Calu3 (cell line): ENCODE measurements at regions not wholly inside any gene's neighbourhood (a gene's known extent, or its start where the extent isn't known, plus 50 kb on each side); places are given as distances from the start of the nearest gene placed in this dataset.

Source experiments
- BruUV-seq: library from RNA; stranded (reverse); fragments of 400-500 nt; replicated peaks from 2 replicates; lab custom pipeline; 2021; lab: Mats Ljungman, UMichigan
- CTCF ChIA-PET: fragments of 300-600 bp; sonication (Branson Sonifier 250); formaldehyde crosslinking; loops from one replicate; lab custom pipeline; 2022; ENCODE audit warnings: antibody characterized with exemption; lab: Charles Lee
- DNase-seq: peaks from one replicate; pipeline ENCODE4 v3.0.0; 2022
- H3K27ac Mint-ChIP-seq: one replicate; pipeline ENCODE4 v1.8.0; 2022; ENCODE audit warnings: mixed read lengths; ENCODE audit not compliant: unreplicated experiment
- H3K27me3 Mint-ChIP-seq: one replicate; pipeline ENCODE4 v1.8.0; 2022; ENCODE audit warnings: mixed read lengths; ENCODE audit not compliant: unreplicated experiment
- H3K36me3 Mint-ChIP-seq: one replicate; pipeline ENCODE4 v1.8.0; 2022; ENCODE audit warnings: mild to moderate bottlenecking, moderate library complexity, mixed read lengths; ENCODE audit not compliant: insufficient read depth, unreplicated experiment
- H3K4me1 Mint-ChIP-seq: one replicate; pipeline ENCODE4 v1.8.0; 2022; ENCODE audit warnings: mild to moderate bottlenecking, low read depth, mixed read lengths; ENCODE audit not compliant: unreplicated experiment
- H3K4me3 Mint-ChIP-seq: one replicate; pipeline ENCODE4 v1.8.0; 2022; ENCODE audit warnings: mild to moderate bottlenecking, low read depth, moderate library complexity, mixed read lengths; ENCODE audit not compliant: unreplicated experiment
- H3K9me3 Mint-ChIP-seq: one replicate; pipeline ENCODE4 v1.8.0; 2022; ENCODE audit warnings: low read depth, mixed read lengths; ENCODE audit not compliant: unreplicated experiment
- intact Hi-C: fragments of 100-400 bp; cut with micrococcal nuclease; formaldehyde crosslinking; loops from one replicate; pipeline ENCODE4 v1.10.0; 2022; ENCODE audit not compliant: unreplicated experiment
- TF ChIP-seq, protein P1 (sequence below): fragments of 200-600 bp; IDR thresholded peaks from one replicate; pipeline ENCODE4 v1.8.0; 2022; ENCODE audit warnings: antibody characterized with exemption; ENCODE audit not compliant: unreplicated experiment

DNA sequence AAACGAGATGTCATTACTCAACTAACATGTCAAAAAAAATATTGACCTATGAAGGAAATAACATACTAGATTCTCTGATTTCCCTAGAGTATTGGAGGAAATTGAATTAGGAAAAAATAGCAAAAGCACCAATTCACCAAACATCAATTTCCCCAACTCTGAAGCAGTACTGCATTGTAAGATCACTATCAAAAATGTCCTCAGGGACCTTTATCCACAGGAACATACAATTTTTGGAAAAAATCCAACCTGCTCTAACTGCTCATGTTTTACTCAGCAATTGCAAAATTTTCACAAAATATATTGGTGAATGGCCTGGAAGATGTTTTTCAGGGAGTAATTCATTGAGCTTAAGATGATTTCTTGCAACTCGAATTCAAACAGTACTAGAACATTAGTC lies 239.0 kb upstream of the GIMD1 start:
- no peak for DNase-seq
- Mint-ChIP-seq H3K4me1 (no peaks in the 10 kb centered on the region), H3K4me3 (no peak overlapping the region), H3K27me3 (no peaks in the 10 kb centered on the region), H3K9me3 (no peaks in the 10 kb centered on the region), H3K27ac (no peak overlapping the region), H3K36me3 (no peaks in the 10 kb centered on the region)
- intact Hi-C loops: no loop called here
- BruUV-seq: no TSS peak
- TF ChIP-seq, protein P1, sequence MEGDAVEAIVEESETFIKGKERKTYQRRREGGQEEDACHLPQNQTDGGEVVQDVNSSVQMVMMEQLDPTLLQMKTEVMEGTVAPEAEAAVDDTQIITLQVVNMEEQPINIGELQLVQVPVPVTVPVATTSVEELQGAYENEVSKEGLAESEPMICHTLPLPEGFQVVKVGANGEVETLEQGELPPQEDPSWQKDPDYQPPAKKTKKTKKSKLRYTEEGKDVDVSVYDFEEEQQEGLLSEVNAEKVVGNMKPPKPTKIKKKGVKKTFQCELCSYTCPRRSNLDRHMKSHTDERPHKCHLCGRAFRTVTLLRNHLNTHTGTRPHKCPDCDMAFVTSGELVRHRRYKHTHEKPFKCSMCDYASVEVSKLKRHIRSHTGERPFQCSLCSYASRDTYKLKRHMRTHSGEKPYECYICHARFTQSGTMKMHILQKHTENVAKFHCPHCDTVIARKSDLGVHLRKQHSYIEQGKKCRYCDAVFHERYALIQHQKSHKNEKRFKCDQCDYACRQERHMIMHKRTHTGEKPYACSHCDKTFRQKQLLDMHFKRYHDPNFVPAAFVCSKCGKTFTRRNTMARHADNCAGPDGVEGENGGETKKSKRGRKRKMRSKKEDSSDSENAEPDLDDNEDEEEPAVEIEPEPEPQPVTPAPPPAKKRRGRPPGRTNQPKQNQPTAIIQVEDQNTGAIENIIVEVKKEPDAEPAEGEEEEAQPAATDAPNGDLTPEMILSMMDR: no peak
- CTCF ChIA-PET: interaction anchor here (0.7 kb wide), 1 partner anchor 147 kb away, joined by 3 read pairs; no protein-coding TSS in a partner anchor

- no TSS peak for BruUV-seq
- intact Hi-C loops: no loop called here
- Mint-ChIP-seq H3K9me3 (no peaks in the 10 kb centered on the region), H3K4me1 (no peaks in the 10 kb centered on the region), H3K36me3 (no peaks in the 10 kb centered on the region), H3K27me3 (no peaks in the 10 kb centered on the region), H3K27ac (no peak overlapping the region), H3K4me3 (no peak overlapping the region)
- CTCF ChIA-PET: no interaction called here
- TF ChIP-seq, protein P1: no peak
- DNase-seq: no peak
Measured at GRCh38 chr4:106604319-106605051, 235.9 kb upstream of the GIMD1 start.

DNA sequence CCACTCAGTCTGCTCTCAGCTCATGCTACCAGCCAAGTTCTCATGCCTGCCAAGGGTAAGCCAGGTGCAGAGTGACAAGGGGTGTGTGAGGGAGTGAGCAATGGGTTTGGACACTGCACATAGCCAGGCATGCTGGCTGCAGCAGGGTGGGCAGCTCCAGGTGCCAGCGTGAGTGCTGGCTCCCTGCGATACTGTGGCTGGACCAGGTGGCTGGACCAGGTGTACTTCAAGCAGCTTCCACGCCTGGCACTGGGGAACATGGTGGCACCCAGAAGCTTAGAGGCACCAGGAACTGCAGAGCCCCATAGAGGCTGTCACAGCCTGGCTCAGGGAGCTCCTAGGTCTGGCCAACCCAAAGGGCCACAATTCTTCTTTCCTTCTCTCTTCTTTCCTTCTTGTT lies 234.9 kb upstream of the GIMD1 start:
- TF ChIP-seq, protein P1: no peak
- Mint-ChIP-seq H3K9me3 (no peaks in the 10 kb centered on the region), H3K27ac (no peak overlapping the region), H3K4me1 (no peaks in the 10 kb centered on the region), H3K27me3 (no peaks in the 10 kb centered on the region), H3K4me3 (no peak overlapping the region), H3K36me3 (no peaks in the 10 kb centered on the region)
- DNase-seq: no peak
- BruUV-seq: no TSS peak
- CTCF ChIA-PET: no interaction called here
- intact Hi-C loops: no loop called here

DNA sequence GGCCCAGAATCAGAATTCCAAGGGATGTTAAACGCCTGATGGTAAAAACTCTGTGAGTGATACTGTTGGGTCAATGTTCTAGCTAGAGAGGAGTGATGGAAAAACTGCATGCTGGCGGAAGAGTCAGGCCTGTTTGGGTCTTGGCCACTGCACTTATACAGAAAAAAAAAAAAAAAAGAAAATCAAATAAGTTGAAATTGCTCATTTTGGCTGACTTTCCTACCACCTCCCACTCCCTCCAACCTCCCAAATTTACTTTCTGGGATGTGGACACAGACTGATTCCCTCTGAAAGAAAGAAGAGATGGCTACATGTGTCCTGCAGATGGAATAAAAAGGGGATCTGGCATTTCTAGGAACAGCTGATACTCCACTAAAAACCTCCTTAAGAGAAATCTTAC lies 234.1 kb upstream of the GIMD1 start:
- CTCF ChIA-PET: interaction anchor here (0.6 to 0.7 kb wide), 2 partner anchors 9 to 128 kb away, joined by 3 read pairs; no protein-coding TSS in a partner anchor
- no TSS peak for BruUV-seq
- Mint-ChIP-seq H3K4me1 (no peaks in the 10 kb centered on the region), H3K9me3 (no peaks in the 10 kb centered on the region), H3K27ac (no peak overlapping the region), H3K4me3 (no peak overlapping the region), H3K36me3 (no peaks in the 10 kb centered on the region), H3K27me3 (no peaks in the 10 kb centered on the region)
- DNase-seq: no peak
- TF ChIP-seq, protein P1: no peak
- intact Hi-C loops: no loop called here
